MM.1S (cell line): ENCODE measurements at regions not wholly inside any gene's neighbourhood (a gene's known extent, or its start where the extent isn't known, plus 50 kb on each side); places are given as distances from the start of the nearest gene placed in this dataset.

Experiments used
- DNase-seq: peaks from one replicate; pipeline ENCODE4 v3.0.0-alpha.2; 2015
- H2AFZ ChIP-seq: fragments of 300-600 bp; sonication (generic); 2 replicates; pipeline ENCODE4 v1.6.0; 2016; ENCODE audit warnings: antibody characterized with exemption, low read length
- H3F3A ChIP-seq: fragments of 300-600 bp; sonication (generic); 2 replicates; pipeline ENCODE4 v1.6.1; 2016; ENCODE audit warnings: mild to moderate bottlenecking, antibody characterized with exemption, low read length, moderate library complexity, mixed read lengths; ENCODE audit not compliant: insufficient read depth
- H3K27ac ChIP-seq: fragments of 300-600 bp; sonication (generic); 2 replicates; pipeline ENCODE4 v1.5.1; 2016; ENCODE audit warnings: mild to moderate bottlenecking, low read length
- H3K27me3 ChIP-seq: fragments of 300-600 bp; sonication (generic); replicated peaks from 2 replicates; pipeline ENCODE4 v1.6.0; 2016; ENCODE audit warnings: low read length; ENCODE audit not compliant: insufficient read depth
- H3K36me3 ChIP-seq: fragments of 300-600 bp; sonication (generic); replicated peaks from 2 replicates; pipeline ENCODE4 v1.6.1; 2016; ENCODE audit warnings: mild to moderate bottlenecking, low read length, mixed read lengths; ENCODE audit not compliant: insufficient read depth
- H3K4me1 ChIP-seq: fragments of 300-600 bp; sonication (generic); 2 replicates; pipeline ENCODE4 v1.6.1; 2016; ENCODE audit warnings: low read length, mixed read lengths
- H3K4me2 ChIP-seq: fragments of 300-600 bp; sonication (generic); 2 replicates; pipeline ENCODE4 v1.6.0; 2016; ENCODE audit warnings: low read depth, low read length
- H3K4me3 ChIP-seq: fragments of 300-600 bp; sonication (generic); 2 replicates; pipeline ENCODE4 v1.5.1; 2016; ENCODE audit warnings: low read length, mixed read lengths
- H3K79me2 ChIP-seq: fragments of 300-600 bp; sonication (generic); 2 replicates; pipeline ENCODE4 v1.6.1; 2016; ENCODE audit warnings: mixed run types, low read length, mixed read lengths
- H3K9ac ChIP-seq: fragments of 300-600 bp; sonication (generic); 2 replicates; pipeline ENCODE4 v1.6.1; 2016; ENCODE audit warnings: low read length, mixed read lengths
- H3K9me2 ChIP-seq: fragments of 300-600 bp; sonication (generic); replicated peaks from 2 replicates; pipeline ENCODE4 v1.6.1; 2016; ENCODE audit warnings: mild to moderate bottlenecking, low read length, mixed read lengths; ENCODE audit not compliant: insufficient read depth
- H3K9me3 ChIP-seq: fragments of 300-600 bp; sonication (generic); replicated peaks from 2 replicates; pipeline ENCODE4 v1.6.1; 2016; ENCODE audit warnings: mild to moderate bottlenecking, low read length, mixed read lengths; ENCODE audit not compliant: insufficient read depth
- H4K20me1 ChIP-seq: fragments of 300-600 bp; sonication (generic); 2 replicates; pipeline ENCODE4 v1.6.1; 2016; ENCODE audit warnings: mild to moderate bottlenecking, low read length, moderate library complexity, mixed read lengths; ENCODE audit not compliant: insufficient read depth
- CTCF ChIP-seq: fragments of 300-600 bp; sonication (generic); IDR thresholded peaks from 2 replicates; pipeline ENCODE4 v1.5.1; 2016; ENCODE audit warnings: antibody characterized with exemption, low read length, mixed read lengths
- EZH2 ChIP-seq: fragments of 300-600 bp; sonication (generic); optimal IDR thresholded peaks from 2 replicates; pipeline ENCODE3; 2017; ENCODE audit warnings: low read depth, mild to moderate bottlenecking, antibody characterized with exemption, low read length, mixed read lengths
- EZH2phosphoT487 ChIP-seq: fragments of 300-600 bp; sonication (generic); IDR thresholded peaks from 2 replicates; pipeline ENCODE4 v1.6.1; 2018; ENCODE audit warnings: antibody characterized with exemption, low read length

DNA sequence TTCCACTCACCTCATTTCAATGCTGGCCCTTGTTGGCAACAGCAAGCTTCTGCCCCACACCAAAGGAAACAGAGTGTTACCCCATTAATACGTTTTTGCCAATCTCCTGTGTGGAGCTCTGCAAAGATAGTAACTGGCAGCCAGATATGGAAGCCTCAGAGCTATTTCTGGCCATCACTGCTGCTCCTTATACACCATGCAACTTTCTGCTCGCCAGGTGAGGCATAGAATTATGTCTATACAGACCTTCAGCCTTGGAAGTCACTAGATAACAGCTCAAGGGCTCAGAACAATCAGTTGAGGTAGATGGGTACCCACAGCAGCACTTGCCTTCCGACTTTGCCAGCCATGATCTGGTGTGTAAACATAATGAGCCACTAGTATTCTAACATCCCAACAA is 214.8 kb upstream of the ALG10B start:
- no peak overlapping the region for H3K4me3 ChIP-seq
- no peaks in the 10 kb centered on the region for H3K9me3 ChIP-seq
- H3K27ac ChIP-seq, result no peak overlapping the region
- H3K4me1 ChIP-seq, result no peaks in the 10 kb centered on the region
- no peaks in the 10 kb centered on the region for H3F3A ChIP-seq
- H3K9me2 ChIP-seq, result no peaks in the 10 kb centered on the region
- TF ChIP-seq CTCF (no peak), EZH2 (no peak), EZH2phosphoT487 (no peak)
- no peaks in the 10 kb centered on the region for H3K36me3 ChIP-seq
- no peak overlapping the region for H2AFZ ChIP-seq
- no peak for DNase-seq
- no peak overlapping the region for H3K9ac ChIP-seq
- no peaks in the 10 kb centered on the region for H3K79me2 ChIP-seq
- no peaks in the 10 kb centered on the region for H3K27me3 ChIP-seq
- no peaks in the 10 kb centered on the region for H4K20me1 ChIP-seq
- no peak overlapping the region for H3K4me2 ChIP-seq

GRCh38 chr12:38102197-38102596 is 214.4 kb upstream of the ALG10B start:
- no peaks in the 10 kb centered on the region for H3K9me3 ChIP-seq
- no peaks in the 10 kb centered on the region for H4K20me1 ChIP-seq
- H3K9ac ChIP-seq, result no peak overlapping the region
- no peak for DNase-seq
- no peaks in the 10 kb centered on the region for H3K36me3 ChIP-seq
- H3K4me3 ChIP-seq, result no peak overlapping the region
- no peaks in the 10 kb centered on the region for H3K9me2 ChIP-seq
- no peaks in the 10 kb centered on the region for H3K4me1 ChIP-seq
- H3K79me2 ChIP-seq, result no peaks in the 10 kb centered on the region
- no peak overlapping the region for H3K4me2 ChIP-seq
- no peaks in the 10 kb centered on the region for H3K27me3 ChIP-seq
- H2AFZ ChIP-seq, result no peak overlapping the region
- H3F3A ChIP-seq, result no peaks in the 10 kb centered on the region
- no peak overlapping the region for H3K27ac ChIP-seq
- TF ChIP-seq EZH2phosphoT487, result no peak
- no peak for TF ChIP-seq CTCF
- no peak for TF ChIP-seq EZH2

DNA sequence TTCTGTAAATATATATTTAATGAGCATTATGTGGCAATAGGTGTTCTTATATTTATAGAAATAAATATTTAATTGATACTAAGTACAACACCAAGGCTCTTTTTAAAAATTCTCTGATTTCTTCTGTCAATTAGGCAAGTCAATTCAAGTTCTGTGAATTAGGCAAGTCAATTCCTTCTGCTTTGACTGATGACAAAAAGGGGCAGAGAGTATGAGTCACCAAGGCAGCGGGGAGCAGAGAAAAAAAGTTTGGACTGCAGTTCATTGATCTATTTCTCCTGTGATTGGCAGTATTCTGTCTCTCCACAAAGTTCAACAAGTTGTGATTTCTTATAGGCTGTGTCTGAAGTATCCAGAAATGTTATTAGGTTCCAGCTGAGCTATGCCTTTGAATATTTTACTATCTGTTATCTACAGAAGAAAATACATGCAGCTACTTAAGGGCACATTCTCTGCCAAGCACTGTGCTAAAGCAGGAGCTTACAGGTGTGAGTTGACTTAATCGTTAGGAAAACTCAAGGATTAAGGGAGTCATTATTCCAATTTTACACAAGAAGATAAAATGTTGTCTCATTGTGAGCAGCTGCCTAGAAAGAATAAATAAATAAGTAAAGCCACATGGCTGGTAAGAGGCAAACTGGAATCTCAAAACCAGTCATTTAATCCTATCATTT is 206.4 kb upstream of the ALG10B start:
- Histone ChIP-seq H3K9me3 (no peaks in the 10 kb centered on the region), H2AFZ (no peak overlapping the region), H3K79me2 (no peaks in the 10 kb centered on the region)

More for the DNA sequence above, 206.4 kb upstream of the ALG10B start:
- Histone ChIP-seq H3K36me3 (no peaks in the 10 kb centered on the region), H3K4me1 (no peaks in the 10 kb centered on the region), H3K9me2 (no peaks in the 10 kb centered on the region), H3F3A (no peaks in the 10 kb centered on the region), H3K4me3 (no peak overlapping the region), H3K4me2 (no peak overlapping the region), H3K9ac (no peak overlapping the region), H4K20me1 (no peaks in the 10 kb centered on the region), H3K27ac (no peak overlapping the region), H3K27me3 (no peaks in the 10 kb centered on the region)
- TF ChIP-seq CTCF, result no peak
- no peak for TF ChIP-seq EZH2
- no peak for TF ChIP-seq EZH2phosphoT487
- no peak for DNase-seq
